IPS DF 6.9 (cell line): ENCODE measurements at regions not wholly inside any gene's neighbourhood (a gene's known extent, or its start where the extent isn't known, plus 50 kb on each side); places are given as distances from the start of the nearest gene placed in this dataset.
"Not testable (repeated sequence)": the region's sequence is repeated elsewhere in the genome, so short reads cannot be mapped to it uniquely, and the experiment has no call there.

Source experiments
- DNase-seq: peaks from one replicate; pipeline ENCODE4 v3.0.0-alpha.2; 2013; ENCODE audit warnings: low read depth, low spot score
- H3K27ac ChIP-seq: one replicate; pipeline ENCODE4 v1.5.1; 2013; ENCODE audit warnings: low read length, control low read depth
- H3K27me3 ChIP-seq: 2 replicates; pipeline ENCODE4 v1.6.1; 2013; ENCODE audit warnings: mild to moderate bottlenecking, low read length; ENCODE audit not compliant: control insufficient read depth, insufficient read depth
- H3K36me3 ChIP-seq: 2 replicates; pipeline ENCODE4 v1.6.1; 2013; ENCODE audit warnings: low read length; ENCODE audit not compliant: control insufficient read depth, insufficient read depth
- H3K4me1 ChIP-seq: 2 replicates; pipeline ENCODE4 v1.6.1; 2013; ENCODE audit warnings: low read length; ENCODE audit not compliant: control insufficient read depth, insufficient read depth
- H3K4me3 ChIP-seq: 2 replicates; pipeline ENCODE4 v1.5.1; 2013; ENCODE audit warnings: mild to moderate bottlenecking, low read length
- H3K9me3 ChIP-seq: 2 replicates; pipeline ENCODE4 v1.6.1; 2013; ENCODE audit warnings: low read length, inconsistent platforms; ENCODE audit not compliant: control insufficient read depth, insufficient read depth
- WGBS: extraction: QIAGEN DNeasy Blood & Tissue Kit; methylation state at CpG from one replicate; pipeline ENCODE4 v1.1.7; 2013; ENCODE audit warnings: mixed read lengths, missing lambda C conversion rate; ENCODE audit not compliant: insufficient read length, insufficient coverage; 5-methylcytosine and 5-hydroxymethylcytosine counted together

DNA sequence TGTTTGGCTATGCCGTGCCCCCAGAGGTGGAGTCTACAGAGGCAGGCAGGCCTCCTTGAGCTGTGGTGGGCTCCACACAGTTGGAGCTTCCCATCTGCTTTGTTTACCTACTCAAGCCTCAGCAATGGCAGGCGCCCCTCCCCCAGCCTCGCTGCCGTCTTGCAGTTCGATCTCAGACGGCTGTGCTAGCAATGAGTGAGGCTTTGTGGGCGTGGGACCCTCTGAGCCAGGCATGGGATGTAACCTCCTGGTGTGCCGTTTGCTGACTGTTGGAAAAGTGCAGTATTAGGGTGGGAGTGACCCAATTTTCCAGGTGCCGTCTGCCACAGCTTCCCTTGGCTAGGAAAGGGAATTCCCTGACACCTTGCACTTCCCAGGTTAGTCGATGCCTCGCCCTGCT is 652.8 kb upstream of the EEF2KMT start:
- DNase-seq, H3K9me3 ChIP-seq, H3K27ac ChIP-seq, H3K4me1 ChIP-seq, H3K4me3 ChIP-seq, H3K27me3 ChIP-seq, H3K36me3 ChIP-seq: not testable (repeated sequence)
- no CpG with 5 or more reads among the region's 11 CpGs for WGBS

DNA sequence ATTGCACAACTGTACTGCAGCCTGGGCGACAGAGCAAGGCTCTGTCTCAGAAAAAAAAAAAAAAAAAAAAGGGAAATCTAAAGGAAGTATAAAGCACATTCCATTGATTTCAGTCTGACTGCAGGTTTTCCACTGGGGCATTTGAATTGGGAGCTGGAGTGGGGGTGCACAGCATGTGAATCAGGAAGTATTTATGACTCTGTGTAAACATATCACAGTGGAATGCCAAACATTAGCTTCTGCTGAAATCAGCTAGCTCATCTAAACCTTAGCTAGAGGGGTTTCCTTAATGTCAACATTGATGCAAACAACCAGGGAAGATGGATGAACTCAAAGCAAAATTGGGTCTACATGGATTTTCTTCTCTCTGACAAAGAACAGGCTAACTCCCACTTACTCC is 641.0 kb upstream of the EEF2KMT start:
- Histone ChIP-seq H3K36me3 (no peaks in the 10 kb centered on the region), H3K27me3 (no peaks in the 10 kb centered on the region), H3K4me1 (no peaks in the 10 kb centered on the region), H3K4me3 (no peak overlapping the region), H3K9me3 (no peaks in the 10 kb centered on the region; the same call in 1 of the 2 replicates), H3K27ac (no peak overlapping the region)
- WGBS: no CpG with 5 or more reads among the region's 1 CpG
- no peak for DNase-seq

DNA sequence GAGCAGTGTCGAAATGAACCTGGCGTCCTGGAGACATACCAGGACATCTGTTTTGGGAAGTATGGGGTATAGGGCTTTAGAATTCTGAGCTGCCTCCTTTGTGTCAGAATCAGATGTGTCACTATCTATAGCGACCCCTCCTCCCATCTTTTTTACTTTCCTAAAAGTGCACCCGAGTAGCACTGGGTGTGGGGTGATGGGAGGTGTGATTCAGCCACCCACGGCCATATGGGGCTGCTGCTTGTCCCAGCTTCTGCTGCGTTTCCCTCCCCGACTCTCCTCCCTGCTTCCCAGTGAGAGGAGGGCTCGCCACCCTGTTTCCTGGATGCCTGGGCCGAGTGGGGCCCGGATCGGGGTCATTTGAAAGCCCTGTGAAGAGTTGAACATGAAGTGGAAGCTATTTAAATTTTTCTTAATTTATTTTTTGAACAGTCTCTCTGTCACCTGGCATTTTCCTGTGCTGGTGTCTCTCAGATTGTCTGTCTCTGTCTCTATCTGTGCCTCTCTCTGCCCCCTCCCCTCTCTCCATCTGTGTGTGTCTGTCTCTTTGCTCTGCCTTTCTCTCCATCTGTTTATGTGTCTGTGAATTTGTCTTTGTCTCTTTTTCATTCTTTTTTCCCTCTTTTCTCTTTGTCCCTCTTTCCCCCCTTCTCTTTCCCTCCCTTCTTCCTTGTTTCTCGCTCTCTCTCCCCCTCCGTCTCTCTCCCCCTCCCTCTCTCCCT is 638.8 kb upstream of the EEF2KMT start:
- Histone ChIP-seq H3K9me3 (no peaks in the 10 kb centered on the region; the same call in 1 of the 2 replicates), H3K27me3 (no peaks in the 10 kb centered on the region), H3K4me3 (no peak overlapping the region), H3K4me1 (no peaks in the 10 kb centered on the region), H3K36me3 (no peaks in the 10 kb centered on the region), H3K27ac (no peak overlapping the region)
- no peak for DNase-seq
- no CpG with 5 or more reads among the region's 13 CpGs for WGBS

DNA sequence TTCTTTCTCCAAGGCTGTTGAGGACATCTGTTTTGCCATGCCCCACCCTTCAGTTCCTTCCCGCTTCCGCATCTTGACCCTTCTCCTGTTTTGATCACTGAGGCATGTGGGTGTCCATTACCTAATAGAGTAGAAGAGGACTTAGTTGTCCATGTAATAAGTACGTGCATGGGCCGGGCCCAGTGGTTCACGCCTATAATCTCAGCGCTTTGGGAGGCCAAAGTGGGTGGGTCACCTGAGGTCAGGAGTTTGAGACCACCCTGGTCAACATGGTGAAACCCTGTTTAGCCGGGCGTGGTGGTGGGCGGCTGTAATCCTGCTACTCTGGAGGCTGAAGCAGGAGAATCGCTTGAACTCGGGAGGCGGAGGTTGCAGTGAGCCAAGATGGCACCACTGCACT is 637.8 kb upstream of the EEF2KMT start:
- Histone ChIP-seq H3K27ac (no peak overlapping the region), H3K36me3 (no peaks in the 10 kb centered on the region), H3K27me3 (no peaks in the 10 kb centered on the region), H3K4me3 (no peak overlapping the region), H3K4me1 (no peaks in the 10 kb centered on the region), H3K9me3 (no peaks in the 10 kb centered on the region; the same call in 1 of the 2 replicates)
- WGBS: no CpG with 5 or more reads among the region's 12 CpGs
- DNase-seq: no peak

DNA sequence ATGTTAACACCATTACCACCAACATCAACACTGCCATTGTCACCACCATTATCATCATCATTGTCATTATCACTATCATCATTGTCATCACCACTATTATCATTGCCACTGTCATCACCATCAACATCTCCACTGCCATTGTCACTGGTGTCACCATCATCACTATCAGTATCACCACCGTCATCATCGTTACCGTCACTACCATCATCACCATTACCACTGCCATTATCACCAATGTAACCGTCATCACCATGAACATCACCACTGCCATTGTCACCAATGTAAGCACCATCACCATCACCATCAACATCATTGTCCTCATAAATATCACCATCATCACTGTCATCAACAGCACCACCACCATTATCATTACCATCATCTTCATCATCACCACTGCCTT is 633.2 kb upstream of the EEF2KMT start:
- WGBS: no CpG with 5 or more reads among the region's 4 CpGs
- no peak for DNase-seq

DNA sequence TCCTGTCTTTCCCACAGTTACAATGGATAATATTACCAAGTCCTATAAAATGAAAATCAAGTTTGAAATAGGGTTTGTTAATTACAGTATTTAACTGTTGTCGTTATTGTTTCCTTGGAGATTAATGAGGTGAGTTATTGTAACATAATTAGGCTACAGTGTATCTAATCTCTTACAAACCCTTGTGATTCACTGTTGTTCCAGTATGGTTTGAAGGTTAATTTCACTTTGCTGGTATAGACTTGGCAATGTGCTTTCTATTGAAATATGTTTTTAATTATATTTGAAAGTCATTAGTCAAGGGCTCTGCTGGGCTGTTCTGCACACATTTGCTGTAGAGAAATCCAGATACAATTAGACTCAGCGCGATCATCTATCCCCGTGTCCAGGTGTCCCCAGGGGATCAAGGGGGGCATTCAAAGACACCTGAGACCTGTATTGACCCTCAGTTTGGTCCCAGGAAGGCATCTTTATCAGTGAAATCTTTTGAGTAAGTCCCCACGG is 624.6 kb upstream of the EEF2KMT start:
- no CpG with 5 or more reads among the region's 5 CpGs for WGBS
- Histone ChIP-seq H3K9me3 (no peaks in the 10 kb centered on the region), H3K4me1 (peaks cover 1% of the 10 kb centered on the region; the same call in 1 of the 2 replicates), H3K27ac (no peak overlapping the region), H3K36me3 (no peaks in the 10 kb centered on the region), H3K27me3 (no peaks in the 10 kb centered on the region), H3K4me3 (no peak overlapping the region)
- DNase-seq: no peak

More for the DNA sequence above, 633.2 kb upstream of the EEF2KMT start:
- Histone ChIP-seq H3K27me3 (no peaks in the 10 kb centered on the region), H3K4me3 (no peak overlapping the region), H3K4me1 (peaks cover 1% of the 10 kb centered on the region; the same call in 1 of the 2 replicates), H3K9me3 (no peaks in the 10 kb centered on the region; the same call in 1 of the 2 replicates), H3K27ac (no peak overlapping the region), H3K36me3 (no peaks in the 10 kb centered on the region)

DNA sequence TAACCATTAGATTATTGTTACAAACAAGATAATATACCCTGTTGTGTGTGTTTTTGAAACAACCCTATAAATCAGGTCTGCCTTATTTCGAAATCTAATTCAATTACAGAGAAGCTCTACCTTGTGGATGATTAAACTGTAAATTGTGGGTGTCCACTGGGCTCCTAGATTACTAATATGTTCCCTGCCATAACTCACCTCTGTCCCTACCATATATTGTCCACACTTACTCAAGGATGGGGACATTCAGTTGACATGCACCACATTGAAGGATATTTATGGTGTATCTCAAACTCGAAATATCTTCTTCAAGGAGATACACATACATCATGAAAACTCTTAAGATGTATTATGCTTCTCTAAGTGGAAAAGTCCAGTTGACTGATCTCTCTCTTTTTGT is 617.6 kb upstream of the EEF2KMT start:
- WGBS: no CpG with 5 or more reads among the region's 2 CpGs
- no peaks in the 10 kb centered on the region for H3K27me3 ChIP-seq
- no peaks in the 10 kb centered on the region for H3K36me3 ChIP-seq
- no peak for DNase-seq
- H3K27ac ChIP-seq: no peak overlapping the region
- no peak overlapping the region for H3K4me3 ChIP-seq
- no peaks in the 10 kb centered on the region for H3K4me1 ChIP-seq
- no peaks in the 10 kb centered on the region; the same call in 1 of the 2 replicates for H3K9me3 ChIP-seq

DNA sequence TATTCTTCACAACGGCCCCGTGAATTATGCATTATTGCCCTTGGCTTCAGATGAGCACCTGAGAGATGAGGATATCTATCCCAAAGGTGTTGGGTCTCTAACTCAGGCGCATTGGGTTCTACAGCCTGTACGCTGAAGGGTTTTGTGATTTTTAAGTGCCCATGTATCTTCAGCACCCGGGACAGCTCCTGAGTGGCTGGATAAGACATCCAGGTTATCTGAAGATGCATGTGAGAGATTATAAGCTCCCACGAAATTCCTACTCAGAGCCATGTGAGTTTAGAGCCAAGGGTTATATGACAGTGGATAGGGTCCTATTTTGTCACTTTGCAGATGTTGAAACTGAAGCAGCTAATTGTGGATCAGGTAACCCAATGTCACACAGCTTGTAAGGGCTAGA is 612.3 kb upstream of the EEF2KMT start:
- WGBS: no CpG with 5 or more reads among the region's 6 CpGs
- no peaks in the 10 kb centered on the region for H3K4me1 ChIP-seq
- DNase-seq: peak; percentile 16
- no peaks in the 10 kb centered on the region for H3K36me3 ChIP-seq
- H3K9me3 ChIP-seq: no peaks in the 10 kb centered on the region; the same call in 1 of the 2 replicates
- H3K4me3 ChIP-seq: no peak overlapping the region
- H3K27me3 ChIP-seq: no peaks in the 10 kb centered on the region
- no peak overlapping the region for H3K27ac ChIP-seq

DNA sequence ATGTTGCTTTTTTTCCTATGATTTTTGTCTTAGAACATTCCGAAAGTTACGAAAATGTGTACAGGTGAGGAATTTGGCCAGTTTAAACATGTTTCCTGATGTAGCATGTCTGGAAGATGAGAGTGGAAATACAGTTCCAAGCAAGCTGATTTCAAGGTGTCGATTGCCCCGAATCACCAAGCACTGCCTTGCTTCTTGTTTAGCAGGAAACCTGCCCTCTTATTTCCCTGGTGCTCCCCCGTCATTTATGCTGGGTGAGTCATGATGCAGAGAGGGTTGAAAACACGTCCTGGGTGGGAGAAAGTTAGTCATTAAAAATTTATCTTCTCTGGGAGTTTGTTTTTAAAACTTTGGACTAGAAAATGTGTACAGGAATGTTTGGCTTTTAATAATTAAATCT is 608.6 kb upstream of the EEF2KMT start:
- Histone ChIP-seq H3K4me3 (no peak overlapping the region), H3K27me3 (no peaks in the 10 kb centered on the region), H3K9me3 (no peaks in the 10 kb centered on the region), H3K4me1 (no peaks in the 10 kb centered on the region), H3K36me3 (no peaks in the 10 kb centered on the region), H3K27ac (no peak overlapping the region)
- WGBS: no CpG with 5 or more reads among the region's 6 CpGs
- no peak for DNase-seq

DNA sequence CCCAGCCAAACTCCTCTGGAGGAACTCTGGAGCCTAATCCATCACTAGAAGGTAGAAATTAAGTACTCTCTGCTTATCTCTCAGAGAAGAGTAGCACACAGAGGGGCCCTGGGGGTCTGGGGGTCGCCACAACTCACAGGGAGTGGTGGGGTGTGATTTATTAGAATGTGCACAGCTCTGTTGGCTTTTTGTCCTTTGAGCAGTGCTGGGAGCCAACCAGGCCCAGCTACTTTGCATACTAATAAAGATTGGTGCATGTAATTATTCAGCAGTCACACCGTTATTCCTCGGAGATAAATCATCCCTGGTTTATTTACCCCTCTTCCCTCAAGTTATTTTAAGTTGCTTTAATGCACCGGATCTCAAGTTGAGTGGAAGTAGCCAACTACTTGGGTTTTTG is 606.7 kb upstream of the EEF2KMT start:
- H3K36me3 ChIP-seq: no peaks in the 10 kb centered on the region
- no peak overlapping the region for H3K27ac ChIP-seq
- DNase-seq: no peak
- H3K9me3 ChIP-seq: peaks cover 2% of the 10 kb centered on the region
- no peaks in the 10 kb centered on the region for H3K4me1 ChIP-seq
- no peak overlapping the region for H3K4me3 ChIP-seq
- WGBS: no CpG with 5 or more reads among the region's 4 CpGs
- H3K27me3 ChIP-seq: no peaks in the 10 kb centered on the region

DNA sequence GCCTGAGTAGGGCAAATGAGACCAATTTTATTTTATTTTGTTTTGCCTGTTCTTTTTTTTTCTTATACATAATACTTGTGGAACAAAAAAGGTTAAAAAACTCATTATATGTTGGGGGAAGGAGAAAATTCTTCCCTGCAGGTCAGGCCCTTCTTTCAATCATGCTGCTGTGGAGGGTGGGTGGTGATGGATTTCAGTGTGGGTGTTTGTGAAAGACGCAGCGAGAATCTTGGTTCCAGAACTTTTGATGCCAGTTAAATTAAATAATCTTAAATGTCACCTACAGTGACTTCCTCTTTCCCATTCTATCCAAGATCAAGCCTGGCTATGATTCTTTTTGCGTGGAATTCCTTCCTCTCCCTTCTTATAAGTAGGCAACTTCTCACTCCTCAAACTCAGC is 595.8 kb upstream of the EEF2KMT start:
- no CpG with 5 or more reads among the region's 3 CpGs for WGBS
- no peak for DNase-seq

More for the DNA sequence above, 595.8 kb upstream of the EEF2KMT start:
- Histone ChIP-seq H3K4me1 (no peaks in the 10 kb centered on the region), H3K27me3 (no peaks in the 10 kb centered on the region), H3K36me3 (no peaks in the 10 kb centered on the region), H3K27ac (no peak overlapping the region), H3K9me3 (peaks cover 1% of the 10 kb centered on the region), H3K4me3 (no peak overlapping the region)
